ENCODE measurements at regions not wholly inside any gene's neighbourhood (a gene's known extent, or its start where the extent isn't known, plus 50 kb on each side); places are given as distances from the start of the nearest gene placed in this dataset.

DNA sequence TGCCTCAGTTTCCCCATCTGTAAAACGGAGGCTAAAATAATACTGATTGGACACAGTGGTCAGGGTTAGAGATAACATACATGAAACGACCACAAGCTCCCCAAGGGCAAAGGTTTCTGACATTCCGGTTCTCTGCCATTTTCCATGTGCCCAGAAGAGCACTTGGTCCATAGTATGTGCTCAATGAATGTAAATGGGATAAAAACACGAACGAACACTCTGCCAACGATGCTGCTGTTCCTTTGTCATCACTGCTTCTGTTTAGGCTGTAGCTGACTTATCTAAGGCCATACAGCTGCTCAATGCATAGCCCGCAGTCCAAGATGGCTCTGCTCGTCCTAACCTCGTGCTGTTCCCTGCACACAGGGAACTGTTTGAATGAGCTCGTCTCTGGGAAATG, 102.0 kb downstream of the RMI2 start:
- DNase-seq: no peak

DNA sequence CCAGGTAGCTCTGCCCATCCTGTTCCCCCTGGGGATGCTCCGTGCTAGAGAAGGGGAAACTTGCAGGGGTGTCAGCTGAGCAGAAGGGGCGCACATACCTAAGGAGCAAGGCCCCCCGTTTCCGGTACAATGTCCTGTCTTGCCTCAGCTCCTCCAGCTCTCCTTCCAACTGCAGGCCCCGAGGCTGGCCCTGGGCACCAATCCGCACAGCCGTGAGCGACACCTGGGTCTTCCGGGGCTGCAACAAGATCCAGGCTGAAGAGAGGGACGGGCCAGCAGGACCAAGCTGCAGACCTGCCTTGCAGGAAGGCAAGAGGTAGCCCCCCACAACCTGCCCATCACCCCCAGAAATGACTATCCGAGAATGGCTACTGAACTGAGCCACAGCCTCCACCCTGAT, 102.6 kb downstream of the RMI2 start:
- DNase-seq: no peak

- no peak for DNase-seq
Measured at GRCh38 chr16:11448796-11449416, 103.6 kb downstream of the RMI2 start.

- DNase-seq: no peak
Measured at GRCh38 chr16:11449716-11450115, 104.5 kb downstream of the RMI2 start.

DNA sequence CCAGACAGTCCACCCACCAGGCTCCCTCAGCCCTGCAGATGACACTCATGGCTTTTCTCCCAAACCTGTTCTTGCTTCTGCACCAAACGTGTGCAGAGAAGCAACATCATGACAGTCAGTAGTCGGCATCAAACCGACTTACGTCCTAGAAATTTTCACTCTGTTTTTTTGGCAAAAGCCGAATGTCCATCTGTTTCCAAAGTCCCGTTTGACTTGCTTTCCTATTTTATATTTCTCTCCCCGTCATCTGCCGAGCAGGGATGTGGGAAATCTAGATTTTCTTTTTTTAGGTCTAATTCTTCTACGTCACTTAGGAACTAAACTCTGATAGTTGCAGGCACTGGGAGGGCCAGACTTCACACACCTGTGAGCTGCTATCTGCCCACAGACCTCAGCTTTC, 104.9 kb downstream of the RMI2 start:
- no peak for DNase-seq

DNA sequence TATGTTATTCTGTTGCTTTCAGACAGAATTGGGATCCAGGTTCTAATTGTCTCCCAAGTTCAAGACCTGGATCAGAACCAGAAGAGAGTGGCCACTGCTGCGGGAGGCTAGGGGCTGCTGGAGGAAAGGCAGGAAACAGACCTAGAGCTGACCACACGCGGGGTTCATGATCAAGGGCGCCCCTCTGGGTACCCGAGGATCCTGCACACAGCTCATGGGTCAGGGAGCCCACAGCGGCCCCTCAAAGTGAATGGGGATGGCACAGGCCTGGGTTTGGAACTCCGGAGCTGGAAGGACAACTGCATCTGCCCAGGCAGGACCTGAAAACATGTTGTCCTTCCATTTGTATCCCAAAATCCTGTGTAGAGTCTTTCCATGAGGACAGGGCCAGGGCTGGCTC, 107.0 kb downstream of the RMI2 start:
- no peak for DNase-seq

- DNase-seq: no peak
Measured at GRCh38 chr16:11452746-11453389, 107.6 kb downstream of the RMI2 start.

GRCh38 chr16:11456741-11457140, 111.5 kb downstream of the RMI2 start:
- no peak for DNase-seq

DNA sequence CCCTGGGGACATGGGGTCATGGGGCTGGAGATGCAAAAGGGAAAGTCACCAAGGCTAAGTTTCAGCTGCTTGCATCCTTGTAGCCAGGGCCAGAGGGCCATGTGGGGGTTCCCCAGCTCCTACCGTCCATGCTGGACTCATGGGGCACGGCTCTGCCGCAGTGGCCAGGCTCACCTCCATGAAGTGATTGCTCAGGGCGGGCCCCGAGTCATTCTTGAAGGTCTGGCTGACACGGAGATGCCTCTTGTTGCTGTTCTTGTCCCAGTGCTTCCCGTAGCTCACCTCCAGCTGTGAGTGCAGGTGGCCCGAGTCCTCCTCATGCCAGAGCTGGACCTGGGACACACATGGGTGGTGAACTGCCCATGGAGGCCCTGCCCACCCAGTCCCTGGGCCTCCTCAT, 114.5 kb downstream of the RMI2 start:
- DNase-seq: no peak

- DNase-seq: no peak
Measured at GRCh38 chr16:11460820-11461594, 115.7 kb downstream of the RMI2 start.

DNA sequence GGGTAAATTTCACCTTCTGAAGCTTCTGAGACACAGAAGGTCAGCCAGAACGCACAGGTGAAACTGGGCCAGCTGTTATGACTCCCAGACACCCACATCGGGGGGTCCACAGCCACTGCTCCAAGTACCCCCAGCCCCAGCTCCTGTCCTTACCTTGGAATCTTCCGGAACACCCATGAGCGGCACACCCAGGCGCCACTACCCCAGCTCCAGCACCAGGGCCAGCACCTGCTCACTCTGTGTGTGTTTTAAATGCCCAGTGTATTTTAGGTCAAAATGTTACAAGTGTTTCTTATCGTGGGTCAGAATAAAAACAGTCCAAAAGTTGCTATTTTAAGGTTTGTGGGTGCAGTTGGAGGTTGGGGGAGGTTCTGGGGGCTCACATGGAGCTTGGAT, 116.3 kb downstream of the RMI2 start:
- no peak for DNase-seq

- DNase-seq: no peak
Measured at GRCh38 chr16:11462036-11462435, 116.8 kb downstream of the RMI2 start.

DNA sequence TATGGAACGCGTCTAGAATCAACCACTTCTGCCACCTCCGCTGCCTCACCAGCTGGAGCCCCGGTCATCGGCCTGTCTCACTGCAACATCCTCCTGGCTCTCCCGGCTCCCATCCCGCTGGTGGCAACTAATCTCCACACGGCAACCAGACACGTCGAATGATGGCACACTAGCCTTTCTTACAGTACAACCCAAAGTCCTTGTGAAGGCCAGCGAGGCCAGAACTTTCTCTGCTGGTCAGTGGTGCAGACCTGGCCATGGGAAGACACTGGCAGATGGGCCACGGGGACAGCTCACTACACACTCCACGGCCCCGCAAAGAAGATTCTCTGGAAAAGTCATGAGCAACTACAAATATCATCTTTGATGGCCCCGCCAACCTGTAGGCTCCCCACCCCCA, 117.6 kb downstream of the RMI2 start:
- DNase-seq: no peak

DNA sequence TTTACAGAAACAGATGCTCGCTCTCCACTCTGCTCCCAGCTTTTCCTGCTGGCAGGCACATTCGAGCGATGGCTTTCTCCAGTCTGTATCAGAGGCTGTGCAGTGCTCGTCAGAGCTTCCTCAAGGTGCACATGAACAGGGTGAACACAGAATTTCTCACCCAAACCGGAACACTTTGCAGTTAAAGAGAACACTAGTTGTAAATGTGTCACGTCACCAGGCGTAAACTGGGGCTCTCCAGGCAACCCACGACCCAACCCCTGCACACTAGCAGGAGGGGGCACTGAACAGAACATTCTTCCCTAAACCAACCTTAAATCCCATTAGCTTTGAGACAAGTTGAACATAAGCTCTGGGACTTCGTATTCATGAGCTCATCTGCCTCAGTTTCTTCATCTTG, 119.0 kb downstream of the RMI2 start:
- DNase-seq: no peak

GRCh38 chr16:11465675-11466074, 120.4 kb downstream of the RMI2 start:
- DNase-seq: no peak

GRCh38 chr16:11470676-11471415, 115.9 kb downstream of the LITAF start:
- DNase-seq: no peak

DNA sequence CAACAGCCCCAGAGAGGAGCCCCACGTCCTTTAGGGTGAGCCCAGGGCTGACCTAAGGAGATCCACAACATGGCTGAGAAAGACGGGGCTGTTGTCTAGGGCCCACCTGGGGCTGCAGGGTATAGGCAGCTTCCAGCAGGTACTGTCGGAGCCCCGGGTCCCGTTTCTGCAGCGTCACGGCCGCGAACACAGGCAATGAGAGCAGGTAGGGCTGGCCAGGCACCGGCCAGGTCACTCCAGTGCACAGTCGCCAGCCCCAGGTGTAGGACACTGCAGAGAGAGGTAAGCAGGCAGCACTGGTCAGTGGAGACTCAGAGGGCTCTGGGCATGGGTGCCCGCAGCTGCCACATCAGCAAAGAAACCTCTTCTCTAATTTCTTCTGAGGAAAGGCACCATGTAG, 115.2 kb downstream of the LITAF start:
- no peak for DNase-seq

DNA sequence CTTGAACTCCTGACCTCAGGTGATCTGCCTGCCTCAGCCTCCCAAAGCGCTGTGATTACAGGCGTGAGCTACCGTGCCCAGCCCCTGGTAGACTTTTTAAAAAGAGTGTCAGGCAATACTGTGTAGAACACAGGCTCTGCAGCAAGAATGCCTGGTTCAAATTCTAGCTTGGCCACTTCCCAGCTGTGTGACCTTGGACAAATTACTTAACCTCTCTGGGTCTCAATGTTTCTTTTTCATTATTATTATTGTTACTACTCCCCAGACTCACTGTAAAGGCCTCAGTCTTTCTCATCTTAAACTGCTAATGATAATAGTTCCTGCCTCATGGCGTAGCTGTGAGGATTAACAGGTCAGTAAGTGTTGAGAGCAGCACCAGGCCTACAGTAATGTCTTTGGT, 114.3 kb downstream of the LITAF start:
- DNase-seq: no peak

DNA sequence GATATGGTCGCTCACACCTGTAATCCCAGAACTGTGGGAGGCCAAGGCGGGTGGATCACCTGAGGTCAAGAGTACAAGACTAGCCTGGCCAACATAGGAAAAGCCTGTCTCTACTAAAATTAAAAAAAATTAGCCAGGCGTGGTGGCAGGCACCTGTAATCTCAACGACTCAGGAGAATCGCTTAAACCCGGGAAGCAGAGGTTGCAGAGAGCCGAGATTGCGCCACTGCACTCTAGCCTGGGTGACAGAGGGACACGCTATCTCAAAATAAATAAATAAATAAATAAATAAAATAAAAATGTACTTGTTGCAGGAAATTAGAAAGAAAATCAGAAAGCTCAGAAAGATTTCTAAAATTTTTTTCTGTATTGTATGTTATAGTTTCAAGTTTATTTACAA, 113.9 kb downstream of the LITAF start:
- DNase-seq: no peak

DNA sequence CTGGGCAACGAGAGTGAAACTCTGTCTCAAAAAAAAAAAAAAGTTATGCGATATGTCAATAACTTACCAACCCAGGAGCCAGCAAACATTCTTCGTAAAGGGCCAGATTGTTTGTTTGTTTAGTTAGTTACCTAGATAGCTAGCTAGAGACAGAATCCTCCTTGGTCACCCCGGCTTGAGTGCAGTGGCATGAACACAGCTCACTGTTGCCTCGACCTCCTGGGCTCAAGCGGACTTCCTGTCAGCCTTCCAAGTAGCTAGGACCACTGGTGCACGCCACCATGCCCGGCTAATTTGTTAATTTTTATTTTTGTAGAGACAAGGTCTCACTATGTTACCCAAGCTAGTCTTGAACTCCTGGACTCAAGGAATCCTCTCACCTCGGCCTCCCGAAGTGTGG, 113.0 kb downstream of the LITAF start:
- DNase-seq: no peak

GRCh38 chr16:11474617-11475291, 112.0 kb downstream of the LITAF start:
- DNase-seq: no peak

DNA sequence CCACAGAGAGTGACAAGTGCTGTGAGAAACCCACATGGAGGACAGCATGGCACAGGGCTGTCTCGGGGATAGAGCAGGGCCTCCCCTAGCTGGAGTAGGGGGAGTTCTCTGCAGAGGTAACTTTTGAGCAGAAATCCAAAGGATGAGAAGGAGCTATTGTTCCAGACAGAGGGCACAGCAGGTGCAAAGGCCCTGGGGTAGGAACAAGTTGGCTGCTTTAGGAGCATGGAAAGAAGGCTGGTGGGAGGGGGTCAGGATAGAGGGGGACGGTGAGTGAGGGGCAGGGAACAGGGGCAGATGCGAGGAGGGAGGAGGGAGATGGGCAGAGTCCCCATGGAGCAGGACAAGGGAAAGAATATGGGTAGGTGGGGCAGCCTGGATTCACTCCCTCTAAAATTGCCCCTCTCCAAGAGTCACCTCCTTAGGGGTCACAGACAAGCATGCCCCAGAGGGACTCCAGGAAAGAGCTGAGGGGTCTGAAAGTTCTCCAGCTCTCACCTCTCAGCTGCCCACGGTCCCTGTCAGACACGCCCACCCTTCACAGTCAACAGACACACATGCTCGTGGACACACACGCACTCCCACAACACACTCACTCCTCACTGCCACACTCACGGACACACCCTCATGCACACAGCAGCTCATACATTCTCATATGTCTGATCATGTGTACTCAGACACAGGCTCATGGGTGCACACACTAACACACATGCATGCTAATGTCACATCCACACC, 110.7 kb downstream of the LITAF start:
- DNase-seq: no peak
